ENCODE measurements at regions not wholly inside any gene's neighbourhood (a gene's known extent, or its start where the extent isn't known, plus 50 kb on each side); places are given as distances from the start of the nearest gene placed in this dataset.
A peak's percentile ranks its signal among the peaks of the same experiment; 100 is the strongest.

DNA sequence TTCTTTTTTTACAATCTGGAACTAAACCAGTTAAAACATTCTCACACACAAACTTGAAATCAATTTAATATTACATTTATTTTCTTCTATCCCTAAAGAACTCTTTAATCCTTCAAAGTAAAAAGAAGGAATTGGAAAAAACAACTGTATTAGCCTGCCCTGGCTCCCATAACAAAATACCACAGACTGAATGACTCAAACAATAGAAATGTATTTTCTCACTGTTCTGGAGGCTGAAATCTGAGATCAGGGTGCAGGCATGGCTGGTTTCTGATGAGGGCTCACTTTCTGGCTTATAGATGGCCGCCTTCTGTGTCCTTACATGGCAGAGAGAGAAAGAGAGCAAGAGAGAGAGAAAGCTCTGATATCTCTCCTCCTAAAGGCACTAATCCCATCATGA, 149.4 kb downstream of the PDGFRA start:
- DNase-seq (no peak), ATAC-seq (no peak)
- no peaks in the 10 kb centered on the region for H3K4me1 ChIP-seq
- H3K4me3 ChIP-seq: no peak overlapping the region
- no peaks in the 10 kb centered on the region for H3K27me3 ChIP-seq (ENCODE audit: insufficient read depth in 3 of 3, low read length in 2 of 3)
- TF ChIP-seq, protein P1, sequence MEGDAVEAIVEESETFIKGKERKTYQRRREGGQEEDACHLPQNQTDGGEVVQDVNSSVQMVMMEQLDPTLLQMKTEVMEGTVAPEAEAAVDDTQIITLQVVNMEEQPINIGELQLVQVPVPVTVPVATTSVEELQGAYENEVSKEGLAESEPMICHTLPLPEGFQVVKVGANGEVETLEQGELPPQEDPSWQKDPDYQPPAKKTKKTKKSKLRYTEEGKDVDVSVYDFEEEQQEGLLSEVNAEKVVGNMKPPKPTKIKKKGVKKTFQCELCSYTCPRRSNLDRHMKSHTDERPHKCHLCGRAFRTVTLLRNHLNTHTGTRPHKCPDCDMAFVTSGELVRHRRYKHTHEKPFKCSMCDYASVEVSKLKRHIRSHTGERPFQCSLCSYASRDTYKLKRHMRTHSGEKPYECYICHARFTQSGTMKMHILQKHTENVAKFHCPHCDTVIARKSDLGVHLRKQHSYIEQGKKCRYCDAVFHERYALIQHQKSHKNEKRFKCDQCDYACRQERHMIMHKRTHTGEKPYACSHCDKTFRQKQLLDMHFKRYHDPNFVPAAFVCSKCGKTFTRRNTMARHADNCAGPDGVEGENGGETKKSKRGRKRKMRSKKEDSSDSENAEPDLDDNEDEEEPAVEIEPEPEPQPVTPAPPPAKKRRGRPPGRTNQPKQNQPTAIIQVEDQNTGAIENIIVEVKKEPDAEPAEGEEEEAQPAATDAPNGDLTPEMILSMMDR (IDR thresholded peaks at IDR 0.05): no peak
- WGBS, 3 donors: 82 to 100% (median 100%) methylated on average over 1 of the region's 1 CpG
- H3K9me3 ChIP-seq: no peaks in the 10 kb centered on the region
- H3K36me3 ChIP-seq (ENCODE audit: insufficient read depth in 1 of 2, low read depth in 1 of 2): no peaks in the 10 kb centered on the region
- intact Hi-C loops (cut with DNase I): no loop called here
- H3K27ac ChIP-seq: no peak overlapping the region

DNA sequence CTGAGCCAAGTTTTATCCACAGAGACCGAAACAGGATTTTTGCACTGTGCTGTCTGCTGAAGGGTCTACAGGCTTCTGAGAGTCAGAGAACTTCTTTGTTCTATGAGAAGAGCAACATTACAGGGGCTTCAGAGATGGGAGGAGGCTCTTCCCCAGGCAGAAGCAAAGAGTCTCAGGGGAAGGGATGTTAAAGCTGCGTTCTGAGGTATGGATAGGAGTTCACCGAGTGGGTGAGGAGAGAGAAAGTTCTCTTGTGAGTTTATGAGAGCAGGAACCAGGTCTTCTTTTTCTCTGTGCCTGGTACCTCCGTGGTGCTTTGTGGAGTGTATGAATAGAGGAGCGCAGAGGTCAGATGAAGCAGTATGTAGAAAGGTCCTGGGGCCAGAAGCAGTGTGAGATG, 155.1 kb downstream of the PDGFRA start:
- intact Hi-C loops (cut with DNase I): no loop called here
- TF ChIP-seq, protein P1 (IDR thresholded peaks at IDR 0.05): no peak
- H3K27ac ChIP-seq: no peak overlapping the region
- H3K4me3 ChIP-seq: no peak overlapping the region
- 79 to 81% (median 81%) methylated on average over 5 of the region's 5 CpGs for WGBS, 3 donors
- H3K27me3 ChIP-seq (ENCODE audit: insufficient read depth in 3 of 3, low read length in 2 of 3): no peaks in the 10 kb centered on the region
- no peak for DNase-seq
- no peaks in the 10 kb centered on the region for H3K9me3 ChIP-seq
- H3K4me1 ChIP-seq: no peaks in the 10 kb centered on the region
- H3K36me3 ChIP-seq (ENCODE audit: insufficient read depth in 1 of 2, low read depth in 1 of 2): no peaks in the 10 kb centered on the region
- ATAC-seq: no peak

DNA sequence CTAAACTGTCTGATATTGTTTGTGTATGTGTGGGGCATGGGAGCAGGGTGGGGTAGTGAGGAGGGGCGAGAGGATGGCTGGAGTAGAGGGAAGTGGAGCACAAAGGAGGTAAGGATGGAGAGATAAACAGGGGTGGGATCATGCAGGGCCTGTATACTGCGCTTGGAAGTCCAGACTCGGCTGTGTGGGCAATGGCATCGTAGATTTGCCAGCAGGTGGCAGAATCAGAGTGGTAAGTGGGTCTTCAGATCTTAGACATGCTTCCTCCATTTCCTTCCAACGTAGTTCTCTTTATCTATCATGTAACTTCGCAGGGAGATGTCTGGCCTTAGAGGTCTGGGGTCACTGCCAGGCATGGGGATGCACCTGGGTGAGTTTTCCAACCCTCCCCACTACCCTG, 155.5 kb downstream of the PDGFRA start:
- Histone ChIP-seq H3K4me3 (no peak overlapping the region), H3K9me3 (no peaks in the 10 kb centered on the region), H3K27ac (no peak overlapping the region), H3K4me1 (no peaks in the 10 kb centered on the region), H3K36me3 (ENCODE audit: insufficient read depth in 1 of 2, low read depth in 1 of 2) (no peaks in the 10 kb centered on the region), H3K27me3 (ENCODE audit: insufficient read depth in 3 of 3, low read length in 2 of 3) (no peaks in the 10 kb centered on the region)
- TF ChIP-seq, protein P1 (IDR thresholded peaks at IDR 0.05): peak; percentile 33
- no peak for ATAC-seq
- DNase-seq: no peak
- intact Hi-C loops (cut with DNase I): no loop called here
- 42 to 51% (median 46%) methylated on average over 6 of the region's 6 CpGs for WGBS, 3 donors

DNA sequence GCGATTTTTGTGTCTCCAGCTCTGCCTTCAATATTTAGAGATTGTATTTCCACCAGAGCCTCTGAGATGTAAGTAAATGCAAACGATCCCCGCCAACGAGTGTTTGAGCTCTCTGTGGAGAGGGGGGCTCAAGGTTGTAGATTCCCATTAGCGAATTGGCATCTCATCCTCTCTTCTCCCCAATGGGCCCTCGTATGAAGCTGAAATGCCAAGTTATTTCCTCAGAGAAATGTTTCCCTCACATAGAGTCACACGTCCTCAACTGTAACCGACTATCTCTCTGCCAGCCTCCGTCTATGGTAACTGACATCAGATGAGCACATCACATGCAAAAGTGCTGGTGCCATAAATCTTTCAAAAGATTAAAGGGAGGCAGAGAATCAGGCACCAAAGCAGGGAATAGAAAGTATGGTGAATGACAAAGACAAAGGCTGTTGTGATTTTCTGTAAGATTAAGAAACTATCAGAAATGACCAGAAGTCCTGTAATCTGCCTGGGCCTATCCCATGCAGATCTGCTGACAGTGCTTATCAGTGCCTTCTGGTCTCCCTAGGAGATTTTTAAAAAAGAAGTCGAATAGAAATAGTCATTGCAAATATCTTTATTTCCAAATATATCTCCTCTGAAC, 157.1 kb downstream of the PDGFRA start:
- Histone ChIP-seq H3K36me3 (ENCODE audit: insufficient read depth in 1 of 2, low read depth in 1 of 2) (no peaks in the 10 kb centered on the region), H3K9me3 (no peaks in the 10 kb centered on the region), H3K27me3 (ENCODE audit: insufficient read depth in 3 of 3, low read length in 2 of 3) (no peaks in the 10 kb centered on the region), H3K4me3 (no peak overlapping the region), H3K27ac (no peak overlapping the region), H3K4me1 (no peaks in the 10 kb centered on the region)
- ATAC-seq (no peak), DNase-seq (no peak)
- intact Hi-C loops (cut with DNase I): loop anchor here in 1 of 2 donors (5.0 kb wide), 1 partner anchor 51 kb away; no protein-coding TSS in a partner anchor
- 71 to 80% (median 72%) methylated on average over 10 of the region's 10 CpGs for WGBS, 3 donors
- TF ChIP-seq, protein P1 (IDR thresholded peaks at IDR 0.05): no peak

DNA sequence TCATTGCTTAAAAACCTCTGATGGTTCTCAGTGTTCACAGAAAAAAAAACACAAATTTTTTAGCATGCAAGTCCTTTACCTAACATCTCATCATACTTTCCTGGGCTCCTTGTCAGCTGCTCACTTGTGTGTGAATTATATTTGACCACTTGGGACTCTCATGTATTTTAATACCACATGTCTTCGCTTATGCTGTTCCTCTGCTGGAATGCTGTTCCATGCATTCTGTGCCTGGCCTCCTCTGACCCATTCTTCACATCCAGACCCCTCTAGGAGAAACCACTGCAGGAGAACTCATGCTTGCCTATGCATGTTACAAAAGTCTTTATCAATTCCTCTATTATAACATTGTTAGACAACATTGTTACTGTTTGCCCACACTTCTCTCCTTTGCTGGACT, 157.6 kb downstream of the PDGFRA start:
- WGBS, 3 donors: 92 to 100% (median 93%) methylated on average over 1 of the region's 1 CpG
- ATAC-seq: no peak

More for the DNA sequence above, 157.6 kb downstream of the PDGFRA start:
- no peaks in the 10 kb centered on the region for H3K4me1 ChIP-seq
- no peaks in the 10 kb centered on the region for H3K36me3 ChIP-seq (ENCODE audit: insufficient read depth in 1 of 2, low read depth in 1 of 2)
- DNase-seq: no peak
- intact Hi-C loops (cut with DNase I): loop anchor here in 1 of 2 donors (5.0 kb wide), 1 partner anchor 51 kb away; no protein-coding TSS in a partner anchor
- no peak overlapping the region for H3K4me3 ChIP-seq
- TF ChIP-seq, protein P1 (IDR thresholded peaks at IDR 0.05): no peak
- no peaks in the 10 kb centered on the region for H3K9me3 ChIP-seq
- no peak overlapping the region for H3K27ac ChIP-seq
- no peaks in the 10 kb centered on the region for H3K27me3 ChIP-seq (ENCODE audit: insufficient read depth in 3 of 3, low read length in 2 of 3)

Measured in psoas muscle (tissue), 7 donors.